ENCODE measurements at regions not wholly inside any gene's neighbourhood (a gene's known extent, or its start where the extent isn't known, plus 50 kb on each side); places are given as distances from the start of the nearest gene placed in this dataset.

- Histone ChIP-seq H3K9me3 (ENCODE audit: control insufficient read depth, insufficient read depth, low read depth, low read length) (no peaks in the 10 kb centered on the region), H3K36me3 (ENCODE audit: control insufficient read depth in 2 of 2, insufficient read depth in 1 of 2, low read length in 2 of 2) (no peaks in the 10 kb centered on the region), H3K4me1 (ENCODE audit: control insufficient read depth, insufficient read depth, low read length) (no peaks in the 10 kb centered on the region), H3K4me3 (ENCODE audit: low read depth, low read length) (no peak overlapping the region), H3K27ac (ENCODE audit: extremely low read depth, low read depth, low read length) (no peak overlapping the region)
- ChIA-PET POLR2A (no interaction called here), CTCF (no interaction called here)
- TF ChIP-seq ZNF747 (tag by site-specific recombination; IDR thresholded peaks at IDR 0.05) (no peak), REST (tag by site-specific recombination; IDR thresholded peaks at IDR 0.05) (no peak), ZBTB26 (tag by site-specific recombination; optimal IDR thresholded peaks at IDR 0.05) (no peak), ZNF280C (tag by site-specific recombination; IDR thresholded peaks at IDR 0.05) (no peak), ZNF24 (tag by site-specific recombination; IDR thresholded peaks at IDR 0.05) (no peak), GLI2 (tag by site-specific recombination; IDR thresholded peaks at IDR 0.05; ENCODE audit: borderline replicate concordance, low read depth) (no peak), ZSCAN23 (tag by site-specific recombination; IDR thresholded peaks at IDR 0.05) (no peak), ZNF292 (tag by site-specific recombination; IDR thresholded peaks at IDR 0.05; ENCODE audit: borderline replicate concordance, low read depth) (no peak), ZNF585B (tag by site-specific recombination; IDR thresholded peaks at IDR 0.05) (no peak), ZNF792 (tag by site-specific recombination; IDR thresholded peaks at IDR 0.05) (no peak), ZNF362 (tag by site-specific recombination; IDR thresholded peaks at IDR 0.05) (no peak), ZXDB (tag by site-specific recombination; IDR thresholded peaks at IDR 0.05) (no peak), ZFHX2 (tag by site-specific recombination; conservative IDR thresholded peaks at IDR 0.05) (no peak), MEIS1 (CRISPR knock-in tag; IDR thresholded peaks at IDR 0.05; ENCODE audit: borderline replicate concordance) (no peak), ZNF664 (tag by site-specific recombination; IDR thresholded peaks at IDR 0.05) (no peak)
These were observed 363.3 kb upstream of the CDH4 start for GRCh38 chr20:60888771-60889170.

- Histone ChIP-seq H3K36me3 (ENCODE audit: control insufficient read depth in 2 of 2, insufficient read depth in 1 of 2, low read length in 2 of 2) (no peaks in the 10 kb centered on the region), H3K9me3 (ENCODE audit: control insufficient read depth, insufficient read depth, low read depth, low read length) (no peaks in the 10 kb centered on the region), H3K27ac (ENCODE audit: extremely low read depth, low read depth, low read length) (no peak overlapping the region), H3K4me3 (ENCODE audit: low read depth, low read length) (no peak overlapping the region), H3K4me1 (ENCODE audit: control insufficient read depth, insufficient read depth, low read length) (no peaks in the 10 kb centered on the region)
- CTCF ChIA-PET = no interaction called here
- POLR2A ChIA-PET = no interaction called here
- TF ChIP-seq ZBTB1 (tag by site-specific recombination; IDR thresholded peaks at IDR 0.05) (no peak), ZNF155 (tag by site-specific recombination; IDR thresholded peaks at IDR 0.05) (no peak), ZFP69B (tag by site-specific recombination; IDR thresholded peaks at IDR 0.05) (no peak), ZNF157 (tag by site-specific recombination; IDR thresholded peaks at IDR 0.05) (no peak), SP2 (tag by site-specific recombination; IDR thresholded peaks at IDR 0.05) (no peak)
These were observed 359.8 kb upstream of the CDH4 start for GRCh38 chr20:60892095-60892813.

All from HEK293 (cell line).